DMS 273 (cell line): ENCODE measurements at regions not wholly inside any gene's neighbourhood (a gene's known extent, or its start where the extent isn't known, plus 50 kb on each side); places are given as distances from the start of the nearest gene placed in this dataset.
"Not testable (repeated sequence)": the region's sequence is repeated elsewhere in the genome, so short reads cannot be mapped to it uniquely, and the experiment has no call there.

Experiments
- DNase-seq: peaks from one replicate; lab custom pipeline; 2025; ENCODE audit not compliant: unreplicated experiment; lab: John Stamatoyannopoulos, UW

DNA sequence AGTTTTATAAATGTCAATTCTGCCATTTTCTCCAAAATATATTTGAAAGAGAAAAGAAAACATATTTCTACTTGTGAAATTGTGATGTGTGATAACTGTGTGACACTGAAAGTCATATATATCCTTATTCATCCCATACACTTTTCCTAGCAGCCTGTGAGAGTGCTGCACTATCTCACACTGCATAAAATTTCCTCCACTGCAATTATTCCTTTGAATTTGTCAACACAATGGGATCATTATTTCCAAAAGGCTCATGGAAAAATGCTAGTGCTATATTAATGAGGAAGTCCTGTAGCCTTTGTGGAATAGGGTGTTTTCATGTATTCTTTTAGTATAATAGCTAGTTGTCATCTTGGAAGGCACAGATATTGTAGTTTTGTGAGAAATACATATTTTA, 504.1 kb downstream of the RPL10L start:
- DNase-seq, result no peak

DNA sequence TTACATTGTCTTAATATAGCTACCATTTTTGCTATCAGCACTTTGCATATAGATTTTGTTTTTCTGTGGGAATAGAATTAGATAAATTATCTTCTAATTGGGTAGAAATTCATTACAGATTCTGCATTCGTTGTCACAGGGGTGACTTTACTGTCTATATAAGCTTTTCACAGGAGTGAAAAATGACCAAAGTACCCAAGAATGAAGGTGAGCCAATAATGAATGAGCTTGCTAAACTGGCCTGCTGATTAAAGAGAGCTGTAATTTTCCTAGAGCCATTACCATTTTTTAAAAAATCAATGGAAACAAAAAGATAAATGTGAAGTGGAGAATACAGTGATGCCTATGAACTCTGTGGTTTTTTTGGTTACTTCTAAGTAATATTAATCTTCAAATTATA, 504.6 kb downstream of the RPL10L start:
- DNase-seq, result no peak

DNA sequence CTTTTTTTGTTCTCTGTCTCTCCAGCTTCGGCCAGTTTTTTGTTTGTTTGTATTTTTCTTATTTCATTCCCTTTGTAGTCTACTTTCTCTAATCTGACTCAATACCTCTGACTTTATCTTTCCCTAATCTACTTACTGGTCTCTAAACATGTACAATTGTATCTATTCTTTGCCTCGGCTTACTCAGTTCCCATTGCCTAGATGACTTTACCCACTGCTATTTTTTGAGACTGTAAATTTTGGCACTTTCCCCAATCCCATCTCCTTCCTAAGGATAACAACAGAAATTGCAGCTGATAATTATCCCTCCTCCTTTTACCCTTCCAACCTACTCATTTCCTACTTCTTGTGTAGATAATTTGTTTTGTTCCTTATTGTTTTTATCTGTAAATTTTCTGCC, 511.1 kb downstream of the RPL10L start:
- no peak for DNase-seq

DNA sequence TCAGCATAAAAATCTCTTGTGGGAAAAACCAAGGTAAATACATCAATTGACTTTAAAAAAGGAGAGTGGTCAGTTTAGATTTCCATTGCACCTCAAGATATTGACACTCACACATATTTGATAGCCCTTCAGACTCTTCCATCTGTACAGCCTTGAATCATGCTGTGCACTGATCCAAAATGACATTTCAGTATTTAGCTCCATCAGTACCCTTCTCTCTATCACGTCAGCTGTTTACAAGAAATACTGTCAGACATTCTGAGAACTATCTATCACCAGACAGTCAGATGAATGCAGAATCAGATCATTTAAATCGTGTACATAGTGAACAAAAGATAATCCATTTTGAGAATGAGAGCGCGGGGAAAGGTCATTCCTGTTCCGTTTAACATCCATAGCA, 511.9 kb downstream of the RPL10L start:
- no peak for DNase-seq

DNA sequence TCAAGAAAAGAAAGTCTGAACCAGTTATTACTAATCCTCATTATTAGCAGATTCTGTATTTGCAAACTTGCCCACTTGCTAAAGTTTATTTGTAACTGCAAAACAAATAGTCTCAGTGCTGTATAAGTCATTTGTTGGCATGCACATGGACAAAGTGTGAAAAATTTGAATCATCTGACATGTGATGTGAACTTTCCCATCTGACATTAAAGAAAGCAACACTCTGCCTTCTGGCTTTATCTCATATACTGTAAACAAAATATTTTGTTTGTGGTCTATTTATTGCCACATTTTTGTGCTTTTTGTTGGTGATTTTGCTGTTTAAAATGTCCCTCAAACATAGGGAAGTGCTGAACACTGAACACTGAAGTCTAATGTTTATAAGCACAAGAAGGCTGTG, 513.8 kb downstream of the RPL10L start:
- DNase-seq, result no peak

DNA sequence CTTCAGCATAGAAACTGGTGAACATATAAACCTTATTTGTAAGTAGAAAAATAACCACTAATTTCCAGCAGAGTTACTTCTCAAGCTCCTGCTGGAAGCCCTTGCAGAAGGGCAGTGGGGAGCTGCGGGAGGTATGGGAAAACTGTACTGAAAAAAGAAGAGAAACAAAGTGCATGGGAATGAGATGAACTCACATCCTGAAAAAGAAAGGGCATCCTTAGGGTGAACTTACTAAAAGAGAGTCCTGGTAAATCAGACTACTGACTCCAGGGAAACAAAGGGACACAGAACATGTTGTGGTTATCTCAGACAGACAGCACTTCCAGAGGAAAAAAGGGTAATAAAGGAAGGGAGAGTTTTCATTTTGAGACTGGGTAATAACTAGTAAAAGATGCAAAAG, 515.1 kb downstream of the RPL10L start:
- no peak for DNase-seq

DNA sequence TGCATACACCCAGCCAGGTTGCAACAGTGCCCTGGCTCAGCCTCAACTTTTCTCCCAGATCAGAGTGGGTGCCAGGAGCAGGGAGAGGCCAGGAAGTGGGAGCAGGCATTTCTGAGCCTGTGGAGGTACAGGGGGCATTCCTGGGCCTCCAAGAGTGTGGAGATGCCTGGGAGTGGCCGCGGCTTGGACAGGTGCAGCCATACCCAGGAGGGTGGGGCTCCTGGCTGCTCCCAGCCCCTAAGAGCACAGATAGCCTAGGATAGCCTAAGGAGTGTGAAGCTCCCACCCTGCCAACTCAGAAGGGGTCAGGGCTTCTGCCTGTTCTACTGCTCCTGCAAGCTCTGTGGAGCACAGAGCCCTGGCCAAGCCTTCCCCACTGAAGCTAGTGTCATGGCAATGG, 543.4 kb downstream of the RPL10L start:
- DNase-seq, result no peak

DNA sequence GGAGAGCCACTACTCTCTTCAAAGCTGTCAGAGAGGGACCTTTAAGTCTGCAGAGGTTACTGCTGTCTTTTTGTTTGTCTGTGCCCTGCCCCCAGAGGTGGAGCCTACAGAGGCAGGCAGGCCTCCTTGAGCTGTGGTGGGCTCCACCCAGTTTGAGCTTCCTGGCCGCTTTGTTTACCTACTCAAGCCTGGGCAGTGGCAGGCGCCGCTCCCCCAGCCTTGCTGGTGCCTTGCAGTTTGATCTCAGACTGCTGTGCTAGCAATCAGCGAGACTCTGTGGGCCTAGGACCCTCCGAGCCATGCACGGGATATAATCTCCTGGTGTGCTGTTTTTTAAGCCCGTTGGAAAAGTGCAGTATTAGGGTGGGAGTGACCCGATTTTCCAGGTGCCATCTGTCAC, 550.7 kb downstream of the RPL10L start:
- not testable (repeated sequence) for DNase-seq

DNA sequence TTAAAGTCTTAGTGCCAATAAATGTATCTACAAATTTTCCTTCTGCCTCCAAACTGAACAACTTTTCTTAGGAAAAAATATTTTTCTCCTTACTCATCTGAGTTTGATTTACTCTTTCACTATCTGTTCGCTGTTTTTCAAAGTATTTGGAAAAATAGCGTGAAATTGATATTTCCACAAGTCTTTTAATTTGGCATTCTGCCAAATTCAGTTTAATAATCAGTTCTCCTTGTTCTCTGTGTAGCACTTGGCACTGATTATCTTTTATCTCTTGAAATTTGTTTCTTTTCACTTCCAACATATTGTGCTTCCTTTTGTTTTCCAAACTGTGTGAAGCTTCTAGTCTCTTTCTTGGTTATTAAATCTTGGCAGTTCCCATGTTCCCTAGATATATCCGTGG, 559.8 kb downstream of the RPL10L start:
- DNase-seq, result no peak

DNA sequence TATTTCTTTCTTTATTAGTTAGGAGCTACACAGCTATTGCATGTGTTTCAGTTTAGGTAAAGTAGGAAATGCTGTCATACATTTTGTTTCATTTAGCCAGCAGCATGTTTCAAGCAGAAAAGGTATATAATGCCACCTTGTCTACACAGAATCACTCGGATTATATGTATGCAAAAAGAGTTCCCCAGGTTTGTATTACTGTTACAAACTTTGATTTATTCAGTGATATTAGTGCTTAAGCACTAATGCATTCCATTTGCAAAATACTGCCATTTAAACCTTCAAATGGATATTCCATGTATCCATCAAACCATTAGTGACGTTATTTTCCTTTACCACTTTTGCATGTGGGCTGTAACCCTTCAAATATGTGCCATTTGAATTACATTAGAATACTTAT, 564.0 kb downstream of the RPL10L start:
- no peak for DNase-seq

DNA sequence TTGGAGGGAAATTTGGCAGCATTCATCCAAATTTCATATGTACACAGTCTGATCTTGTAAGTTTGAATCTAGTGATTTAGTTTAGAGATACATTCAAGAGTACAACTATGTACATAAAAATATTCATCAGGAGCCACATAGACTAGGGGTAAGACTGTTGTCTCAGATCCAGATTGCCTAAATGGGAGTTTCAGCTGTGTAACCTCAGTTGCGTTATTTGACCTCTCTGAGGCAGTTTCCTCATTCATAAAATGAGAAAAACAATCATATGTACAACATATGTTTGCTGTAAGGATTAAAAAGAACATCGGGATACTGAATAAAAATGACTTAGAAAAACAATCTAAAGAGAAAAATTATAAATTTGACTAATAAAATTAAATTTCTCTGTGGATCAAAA, 577.5 kb downstream of the RPL10L start:
- DNase-seq, result no peak

DNA sequence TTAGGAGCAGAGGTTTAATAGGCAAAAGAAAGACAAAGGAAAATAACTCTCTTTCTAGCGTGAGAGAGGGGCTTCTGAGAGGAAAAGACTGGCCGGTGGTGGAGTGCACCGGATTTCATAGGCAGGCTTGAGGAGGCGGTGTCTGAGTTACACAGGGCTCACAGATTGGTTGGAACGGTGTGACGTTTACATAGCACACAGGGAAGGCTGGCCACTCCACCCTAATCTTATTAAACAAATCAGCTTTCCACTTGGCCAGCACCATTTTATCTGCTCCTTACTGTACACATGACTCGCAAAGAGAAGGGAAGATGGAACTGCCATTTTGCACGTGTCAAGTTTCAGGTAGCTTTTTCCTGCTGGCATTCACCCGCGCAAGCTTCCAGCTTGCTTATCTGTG, 587.7 kb downstream of the RPL10L start:
- no peak for DNase-seq

DNA sequence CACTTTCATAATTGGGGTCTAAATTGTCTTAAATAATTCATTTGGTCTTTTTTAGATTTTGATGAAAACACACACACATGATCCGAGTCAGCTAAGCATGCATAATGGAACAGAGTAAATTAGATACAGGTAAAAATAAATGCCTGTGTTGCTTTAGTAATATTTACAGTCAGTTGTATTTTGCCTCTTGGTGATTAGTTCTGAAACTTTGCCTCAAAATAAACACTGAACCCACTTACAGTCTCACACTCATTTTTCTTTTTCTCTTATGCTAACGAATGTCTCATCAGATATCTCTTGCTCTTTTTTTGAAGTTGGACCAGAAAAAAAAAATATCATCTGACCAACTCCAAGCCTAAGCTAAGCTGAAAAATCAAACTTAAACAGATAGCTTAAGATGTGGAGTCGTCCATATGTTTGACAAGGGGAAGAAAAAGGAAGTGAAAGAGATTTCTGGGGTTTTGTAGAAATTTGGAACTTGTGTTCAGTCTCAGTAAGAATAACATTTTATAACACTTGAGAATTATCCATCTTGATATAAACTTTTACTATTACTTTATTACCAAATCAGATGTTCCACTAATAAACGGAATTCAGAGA, 592.5 kb downstream of the RPL10L start:
- DNase-seq, result no peak

DNA sequence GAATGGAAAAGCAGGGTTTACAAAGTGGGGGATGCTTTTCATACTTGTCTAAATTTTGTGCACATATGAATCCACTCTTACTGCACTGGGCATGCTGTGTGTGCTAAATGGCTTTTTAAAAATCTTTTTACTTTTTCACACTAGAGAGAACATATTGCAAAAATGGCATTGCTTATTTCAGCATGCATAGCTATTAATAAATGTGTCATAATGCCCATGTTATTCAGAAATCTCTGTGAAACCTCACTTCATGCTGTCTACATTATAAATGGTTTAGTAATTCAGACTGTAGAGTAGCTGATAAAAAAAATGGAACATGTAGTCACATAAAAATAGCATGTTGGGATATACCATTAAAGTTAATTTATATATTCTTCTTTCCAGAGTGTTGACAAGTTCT, 593.8 kb downstream of the RPL10L start:
- no peak for DNase-seq

DNA sequence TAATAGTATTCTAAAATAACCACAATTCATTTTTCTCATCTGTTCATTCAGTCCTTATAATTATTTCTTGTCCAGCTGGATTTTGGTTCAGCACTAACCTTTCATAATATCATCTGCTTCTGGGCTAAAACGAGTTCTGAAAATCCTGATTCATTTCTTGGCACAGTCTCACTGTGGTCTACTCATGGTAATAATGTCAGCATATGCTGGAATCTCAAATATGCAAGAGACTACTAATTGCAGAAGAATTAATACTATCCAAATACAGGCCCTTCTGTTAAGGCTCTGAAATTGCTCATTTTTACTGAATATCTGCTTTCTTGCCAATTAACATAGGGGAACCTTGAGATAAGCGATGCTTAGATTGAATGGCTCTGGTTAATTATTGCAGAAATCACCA, 597.1 kb downstream of the RPL10L start:
- DNase-seq, result no peak

DNA sequence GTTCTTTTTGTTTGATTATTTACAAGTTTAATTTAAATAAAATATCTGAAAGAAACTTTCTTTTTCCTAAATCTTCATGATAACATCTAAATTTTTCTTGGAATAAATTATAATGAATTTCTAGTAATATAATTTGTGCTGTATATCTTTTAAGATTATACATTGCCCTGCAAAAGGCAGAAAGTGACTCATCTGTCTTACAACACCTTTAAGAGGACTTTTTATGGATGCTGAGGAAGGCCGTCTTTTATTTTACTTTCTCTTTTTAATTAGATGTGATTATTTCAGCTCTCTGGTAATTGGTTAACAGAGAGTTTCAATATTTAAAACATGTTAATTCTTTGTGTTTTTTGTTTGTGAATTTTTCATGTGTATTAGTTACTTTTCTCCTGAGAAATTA, 598.4 kb downstream of the RPL10L start:
- no peak for DNase-seq

DNA sequence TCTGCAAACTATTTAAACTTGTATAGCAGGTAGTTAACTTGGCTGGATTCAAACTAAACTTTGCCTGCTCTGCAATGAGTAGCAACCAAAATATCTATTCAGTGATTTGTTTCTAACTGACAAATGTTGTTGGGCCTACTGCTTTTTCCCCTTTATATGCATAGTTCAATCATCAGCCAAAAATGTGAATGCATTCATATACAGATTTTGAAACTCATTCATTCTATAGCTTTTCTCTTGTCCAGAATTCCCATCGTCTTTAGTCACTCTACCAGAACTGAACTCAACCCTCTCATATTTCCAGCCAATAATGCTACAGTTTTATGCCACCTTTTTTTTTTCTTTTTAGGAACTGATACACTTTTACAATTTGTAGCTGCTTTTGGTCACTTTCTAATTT, 599.8 kb downstream of the RPL10L start:
- no peak for DNase-seq

DNA sequence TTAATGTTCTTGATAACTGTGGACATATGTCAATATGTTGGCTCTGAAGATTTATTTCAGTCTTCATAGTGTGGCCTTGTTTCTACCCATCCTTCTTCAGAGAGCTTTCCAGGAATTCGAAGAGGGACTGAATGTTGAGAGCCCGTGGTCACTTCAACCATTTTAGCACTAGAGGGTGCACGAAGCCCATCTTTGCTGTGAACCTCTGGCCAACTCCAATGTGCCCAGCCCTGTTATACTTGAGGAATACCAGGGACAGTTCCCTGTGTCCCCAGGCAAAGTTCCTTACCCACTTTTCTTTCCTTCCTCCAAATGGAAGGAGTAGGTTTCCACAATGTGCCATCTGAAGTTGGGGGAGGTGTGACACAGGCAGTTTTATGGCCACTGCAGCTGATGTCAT, 603.5 kb downstream of the RPL10L start:
- DNase-seq, result peak; percentile 52

DNA sequence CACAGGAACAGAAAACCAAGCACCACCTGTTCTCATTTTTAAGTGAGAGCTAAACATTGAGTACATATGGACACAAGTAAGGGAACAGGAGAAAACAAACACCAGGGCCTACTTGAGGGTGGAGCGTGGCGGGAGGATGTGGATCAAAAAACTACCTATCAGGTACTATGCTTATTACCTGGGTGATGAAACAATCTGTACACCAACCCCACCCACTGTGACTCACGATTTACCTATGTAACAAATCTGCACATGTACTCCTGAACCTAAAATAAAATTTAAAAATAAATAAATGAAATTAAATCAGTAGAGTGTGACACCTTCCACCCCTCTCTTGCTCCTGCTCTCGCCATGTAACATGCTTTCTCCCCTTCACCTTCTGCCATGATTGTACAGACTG, 615.5 kb downstream of the RPL10L start:
- DNase-seq, result no peak

DNA sequence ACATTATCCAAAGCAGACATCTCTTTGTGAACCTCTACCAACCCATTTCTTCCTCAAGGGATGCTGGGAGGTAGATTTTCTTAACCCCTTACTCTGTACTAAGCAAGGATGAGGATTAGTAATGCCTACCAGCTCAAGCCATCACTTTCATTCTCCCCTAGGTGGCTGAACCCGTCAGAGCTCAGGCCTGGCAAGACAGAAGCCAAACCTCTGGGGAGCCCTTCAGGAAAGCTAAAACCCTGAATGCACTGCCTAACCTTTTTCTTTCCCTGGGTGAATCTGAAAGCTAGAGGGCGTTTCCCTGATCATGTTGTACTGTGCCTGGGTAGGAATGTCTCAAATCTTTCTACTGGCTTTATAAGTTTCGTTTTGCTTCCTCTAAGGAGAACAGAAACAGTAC, 617.3 kb downstream of the RPL10L start:
- DNase-seq, result no peak

DNA sequence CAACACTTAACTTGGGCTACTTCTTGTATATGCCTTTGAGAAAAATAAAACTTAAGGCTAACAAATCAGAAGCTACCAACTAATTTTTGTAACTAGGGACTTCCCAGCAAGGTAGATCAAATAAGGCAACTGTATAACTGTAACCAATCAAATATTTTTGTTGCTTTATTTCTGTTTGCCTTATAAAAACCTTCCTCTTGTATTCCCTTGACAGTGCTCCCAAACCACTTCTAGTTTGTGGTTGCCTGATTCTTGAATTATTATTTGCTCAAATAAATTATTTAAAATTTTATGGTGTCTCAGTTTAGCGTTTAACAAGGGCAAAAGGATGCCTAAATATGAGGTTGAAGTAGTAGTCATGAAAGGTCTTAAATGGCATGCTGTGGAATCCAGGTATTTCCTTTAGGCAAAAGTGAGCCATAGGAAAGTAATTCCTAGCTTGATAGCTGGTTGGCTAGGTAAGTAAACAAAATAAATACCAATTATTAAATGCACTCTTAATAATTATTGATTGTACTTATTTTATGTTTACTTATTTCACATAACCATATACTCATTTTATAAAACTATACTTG, 632.6 kb downstream of the RPL10L start:
- no peak for DNase-seq

DNA sequence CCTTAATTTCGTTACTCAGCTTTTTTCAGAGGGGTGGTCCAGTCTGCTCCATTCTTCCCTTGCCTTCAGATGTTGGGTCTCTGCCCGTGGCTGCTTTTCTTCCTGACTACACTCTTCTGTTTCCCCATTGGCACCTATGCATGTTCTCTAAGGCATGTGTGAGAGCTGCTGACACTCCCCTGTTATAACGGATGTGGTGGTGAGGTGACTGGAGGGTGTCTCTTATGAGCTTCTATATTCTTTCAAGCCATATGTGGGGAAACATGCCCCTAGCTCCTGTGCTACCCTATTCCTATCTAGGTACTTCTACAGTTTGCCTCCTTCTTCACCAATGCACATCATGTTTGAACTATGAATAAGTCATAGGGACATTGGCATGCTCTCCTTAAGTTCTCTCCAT, 643.2 kb downstream of the RPL10L start:
- DNase-seq, result no peak

DNA sequence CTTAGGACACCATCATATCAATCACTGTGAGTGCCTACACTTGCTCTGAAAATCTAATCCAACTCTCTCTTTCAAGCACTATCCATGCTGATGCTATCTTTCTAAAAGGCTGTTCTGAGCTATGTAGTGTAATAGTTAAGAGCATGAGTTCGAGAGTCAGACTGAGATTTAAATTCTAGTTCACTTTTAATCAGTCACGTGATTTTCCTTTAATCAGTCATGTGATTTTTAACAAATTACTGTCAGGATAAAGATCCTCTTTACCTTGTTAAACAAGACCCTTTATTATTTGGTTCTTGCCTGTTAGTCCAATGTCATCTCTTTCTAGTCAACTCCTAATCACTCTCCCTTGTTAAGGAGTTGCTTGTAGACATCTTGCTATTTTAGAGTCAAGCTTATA, 653.0 kb downstream of the RPL10L start:
- no peak for DNase-seq

DNA sequence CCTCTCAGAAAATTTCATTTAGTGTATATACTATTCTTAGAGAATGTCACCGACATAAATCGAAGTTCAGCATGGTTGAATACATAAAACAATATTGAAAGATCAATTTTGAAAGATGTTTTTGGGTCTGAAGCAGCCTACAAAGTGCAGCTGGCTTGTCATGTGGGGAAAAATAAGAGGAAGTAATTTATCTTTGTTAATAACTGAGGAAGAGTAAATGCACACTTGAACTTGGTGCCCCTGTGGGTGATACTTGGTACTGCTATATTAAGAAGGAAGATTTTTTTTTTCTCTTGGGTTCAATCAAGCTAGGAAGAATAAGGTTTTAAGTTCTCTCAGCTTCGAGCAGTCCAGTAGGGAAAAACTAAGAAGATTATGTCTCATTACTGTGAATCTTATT, 661.3 kb downstream of the RPL10L start:
- peak; percentile 33 for DNase-seq
